ENCODE measurements at regions not wholly inside any gene's neighbourhood (a gene's known extent, or its start where the extent isn't known, plus 50 kb on each side); places are given as distances from the start of the nearest gene placed in this dataset.

DNA sequence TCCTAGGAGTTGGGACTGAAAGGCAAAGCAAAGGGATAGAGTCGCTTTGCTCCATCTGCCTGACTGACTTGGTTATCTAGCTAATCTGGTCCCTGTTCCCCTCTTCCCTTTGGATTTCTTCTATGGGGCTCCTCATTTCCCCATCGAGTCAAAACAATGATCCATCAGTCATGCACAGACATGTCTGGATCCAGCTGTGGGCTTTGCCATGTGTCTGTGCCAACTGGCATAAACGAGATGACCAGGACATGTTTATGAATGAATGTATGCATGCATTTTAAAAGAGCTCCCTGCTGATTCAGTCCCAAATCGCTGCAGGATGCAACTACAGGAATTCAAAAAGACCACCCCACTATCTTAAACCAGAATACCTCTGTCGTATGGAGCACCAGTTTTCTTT lies 122.0 kb downstream of the ARL4A start:
- Histone ChIP-seq H4K20me1 (replicated peaks; ENCODE audit: insufficient read depth) (no peaks in the 10 kb centered on the region), H3K4me2 (0 out of 2 replicates have a peak overlapping the region, but pooled peaks have one; percentile 29), H3K9me2 (ENCODE audit: insufficient read depth) (no peaks in the 10 kb centered on the region; the same call in 1 of the 2 replicates), H3K4me3 (no peak overlapping the region), H3K79me2 (replicated peaks; ENCODE audit: insufficient read depth) (no peaks in the 10 kb centered on the region), H3K27me3 (ENCODE audit: insufficient read depth) (no peaks in the 10 kb centered on the region), H2AFZ (peak overlapping the region; percentile 52; the same call in 1 of the 2 replicates), H3K27ac (ENCODE audit: low read depth) (peak overlapping the region; percentile 45; the same call in 1 of the 2 replicates), H3K36me3 (ENCODE audit: insufficient read depth) (no peaks in the 10 kb centered on the region), H3K4me1 (ENCODE audit: insufficient read depth) (peaks cover 11% of the 10 kb centered on the region), H3F3A (replicated peaks; ENCODE audit: low read depth) (no peaks in the 10 kb centered on the region)
- Mint-ChIP-seq H3K27me3 (ENCODE audit: insufficient read depth, low read depth, poor library complexity) (no peaks in the 10 kb centered on the region), H3K4me3 (no peak overlapping the region), H3K27ac (peak overlapping the region; percentile 58), H3K9me3 (peaks cover 5% of the 10 kb centered on the region; the same call in 2 of the 3 replicates), H3K4me1 (peaks cover 16% of the 10 kb centered on the region), H3K36me3 (ENCODE audit: low read depth) (peaks cover 5% of the 10 kb centered on the region; the same call in 1 of the 3 replicates)
- no peak for TF ChIP-seq EZH2 (IDR thresholded peaks at IDR 0.05; ENCODE audit: low read depth, unreplicated experiment)
- TF ChIP-seq, protein P1, sequence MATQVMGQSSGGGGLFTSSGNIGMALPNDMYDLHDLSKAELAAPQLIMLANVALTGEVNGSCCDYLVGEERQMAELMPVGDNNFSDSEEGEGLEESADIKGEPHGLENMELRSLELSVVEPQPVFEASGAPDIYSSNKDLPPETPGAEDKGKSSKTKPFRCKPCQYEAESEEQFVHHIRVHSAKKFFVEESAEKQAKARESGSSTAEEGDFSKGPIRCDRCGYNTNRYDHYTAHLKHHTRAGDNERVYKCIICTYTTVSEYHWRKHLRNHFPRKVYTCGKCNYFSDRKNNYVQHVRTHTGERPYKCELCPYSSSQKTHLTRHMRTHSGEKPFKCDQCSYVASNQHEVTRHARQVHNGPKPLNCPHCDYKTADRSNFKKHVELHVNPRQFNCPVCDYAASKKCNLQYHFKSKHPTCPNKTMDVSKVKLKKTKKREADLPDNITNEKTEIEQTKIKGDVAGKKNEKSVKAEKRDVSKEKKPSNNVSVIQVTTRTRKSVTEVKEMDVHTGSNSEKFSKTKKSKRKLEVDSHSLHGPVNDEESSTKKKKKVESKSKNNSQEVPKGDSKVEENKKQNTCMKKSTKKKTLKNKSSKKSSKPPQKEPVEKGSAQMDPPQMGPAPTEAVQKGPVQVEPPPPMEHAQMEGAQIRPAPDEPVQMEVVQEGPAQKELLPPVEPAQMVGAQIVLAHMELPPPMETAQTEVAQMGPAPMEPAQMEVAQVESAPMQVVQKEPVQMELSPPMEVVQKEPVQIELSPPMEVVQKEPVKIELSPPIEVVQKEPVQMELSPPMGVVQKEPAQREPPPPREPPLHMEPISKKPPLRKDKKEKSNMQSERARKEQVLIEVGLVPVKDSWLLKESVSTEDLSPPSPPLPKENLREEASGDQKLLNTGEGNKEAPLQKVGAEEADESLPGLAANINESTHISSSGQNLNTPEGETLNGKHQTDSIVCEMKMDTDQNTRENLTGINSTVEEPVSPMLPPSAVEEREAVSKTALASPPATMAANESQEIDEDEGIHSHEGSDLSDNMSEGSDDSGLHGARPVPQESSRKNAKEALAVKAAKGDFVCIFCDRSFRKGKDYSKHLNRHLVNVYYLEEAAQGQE (IDR thresholded peaks at IDR 0.05; ENCODE audit: unreplicated experiment): no peak
- TF ChIP-seq, protein P2, sequence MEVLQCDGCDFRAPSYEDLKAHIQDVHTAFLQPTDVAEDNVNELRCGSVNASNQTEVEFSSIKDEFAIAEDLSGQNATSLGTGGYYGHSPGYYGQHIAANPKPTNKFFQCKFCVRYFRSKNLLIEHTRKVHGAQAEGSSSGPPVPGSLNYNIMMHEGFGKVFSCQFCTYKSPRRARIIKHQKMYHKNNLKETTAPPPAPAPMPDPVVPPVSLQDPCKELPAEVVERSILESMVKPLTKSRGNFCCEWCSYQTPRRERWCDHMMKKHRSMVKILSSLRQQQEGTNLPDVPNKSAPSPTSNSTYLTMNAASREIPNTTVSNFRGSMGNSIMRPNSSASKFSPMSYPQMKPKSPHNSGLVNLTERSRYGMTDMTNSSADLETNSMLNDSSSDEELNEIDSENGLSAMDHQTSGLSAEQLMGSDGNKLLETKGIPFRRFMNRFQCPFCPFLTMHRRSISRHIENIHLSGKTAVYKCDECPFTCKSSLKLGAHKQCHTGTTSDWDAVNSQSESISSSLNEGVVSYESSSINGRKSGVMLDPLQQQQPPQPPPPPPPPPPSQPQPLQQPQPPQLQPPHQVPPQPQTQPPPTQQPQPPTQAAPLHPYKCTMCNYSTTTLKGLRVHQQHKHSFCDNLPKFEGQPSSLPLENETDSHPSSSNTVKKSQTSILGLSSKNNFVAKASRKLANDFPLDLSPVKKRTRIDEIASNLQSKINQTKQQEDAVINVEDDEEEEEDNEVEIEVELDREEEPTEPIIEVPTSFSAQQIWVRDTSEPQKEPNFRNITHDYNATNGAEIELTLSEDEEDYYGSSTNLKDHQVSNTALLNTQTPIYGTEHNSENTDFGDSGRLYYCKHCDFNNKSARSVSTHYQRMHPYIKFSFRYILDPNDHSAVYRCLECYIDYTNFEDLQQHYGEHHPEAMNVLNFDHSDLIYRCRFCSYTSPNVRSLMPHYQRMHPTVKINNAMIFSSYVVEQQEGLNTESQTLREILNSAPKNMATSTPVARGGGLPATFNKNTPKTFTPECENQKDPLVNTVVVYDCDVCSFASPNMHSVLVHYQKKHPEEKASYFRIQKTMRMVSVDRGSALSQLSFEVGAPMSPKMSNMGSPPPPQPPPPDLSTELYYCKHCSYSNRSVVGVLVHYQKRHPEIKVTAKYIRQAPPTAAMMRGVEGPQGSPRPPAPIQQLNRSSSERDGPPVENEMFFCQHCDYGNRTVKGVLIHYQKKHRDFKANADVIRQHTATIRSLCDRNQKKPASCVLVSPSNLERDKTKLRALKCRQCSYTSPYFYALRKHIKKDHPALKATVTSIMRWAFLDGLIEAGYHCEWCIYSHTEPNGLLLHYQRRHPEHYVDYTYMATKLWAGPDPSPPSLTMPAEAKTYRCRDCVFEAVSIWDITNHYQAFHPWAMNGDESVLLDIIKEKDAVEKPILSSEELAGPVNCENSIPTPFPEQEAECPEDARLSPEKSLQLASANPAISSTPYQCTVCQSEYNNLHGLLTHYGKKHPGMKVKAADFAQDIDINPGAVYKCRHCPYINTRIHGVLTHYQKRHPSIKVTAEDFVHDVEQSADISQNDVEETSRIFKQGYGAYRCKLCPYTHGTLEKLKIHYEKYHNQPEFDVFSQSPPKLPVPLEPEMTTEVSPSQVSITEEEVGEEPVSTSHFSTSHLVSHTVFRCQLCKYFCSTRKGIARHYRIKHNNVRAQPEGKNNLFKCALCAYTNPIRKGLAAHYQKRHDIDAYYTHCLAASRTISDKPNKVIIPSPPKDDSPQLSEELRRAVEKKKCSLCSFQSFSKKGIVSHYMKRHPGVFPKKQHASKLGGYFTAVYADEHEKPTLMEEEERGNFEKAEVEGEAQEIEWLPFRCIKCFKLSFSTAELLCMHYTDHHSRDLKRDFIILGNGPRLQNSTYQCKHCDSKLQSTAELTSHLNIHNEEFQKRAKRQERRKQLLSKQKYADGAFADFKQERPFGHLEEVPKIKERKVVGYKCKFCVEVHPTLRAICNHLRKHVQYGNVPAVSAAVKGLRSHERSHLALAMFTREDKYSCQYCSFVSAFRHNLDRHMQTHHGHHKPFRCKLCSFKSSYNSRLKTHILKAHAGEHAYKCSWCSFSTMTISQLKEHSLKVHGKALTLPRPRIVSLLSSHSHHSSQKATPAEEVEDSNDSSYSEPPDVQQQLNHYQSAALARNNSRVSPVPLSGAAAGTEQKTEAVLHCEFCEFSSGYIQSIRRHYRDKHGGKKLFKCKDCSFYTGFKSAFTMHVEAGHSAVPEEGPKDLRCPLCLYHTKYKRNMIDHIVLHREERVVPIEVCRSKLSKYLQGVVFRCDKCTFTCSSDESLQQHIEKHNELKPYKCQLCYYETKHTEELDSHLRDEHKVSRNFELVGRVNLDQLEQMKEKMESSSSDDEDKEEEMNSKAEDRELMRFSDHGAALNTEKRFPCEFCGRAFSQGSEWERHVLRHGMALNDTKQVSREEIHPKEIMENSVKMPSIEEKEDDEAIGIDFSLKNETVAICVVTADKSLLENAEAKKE (CRISPR knock-in tag; IDR thresholded peaks at IDR 0.05): no peak
- TF ChIP-seq ZNF331 (CRISPR knock-in tag; IDR thresholded peaks at IDR 0.05; ENCODE audit: low read depth): no peak
- TF ChIP-seq, protein P3, sequence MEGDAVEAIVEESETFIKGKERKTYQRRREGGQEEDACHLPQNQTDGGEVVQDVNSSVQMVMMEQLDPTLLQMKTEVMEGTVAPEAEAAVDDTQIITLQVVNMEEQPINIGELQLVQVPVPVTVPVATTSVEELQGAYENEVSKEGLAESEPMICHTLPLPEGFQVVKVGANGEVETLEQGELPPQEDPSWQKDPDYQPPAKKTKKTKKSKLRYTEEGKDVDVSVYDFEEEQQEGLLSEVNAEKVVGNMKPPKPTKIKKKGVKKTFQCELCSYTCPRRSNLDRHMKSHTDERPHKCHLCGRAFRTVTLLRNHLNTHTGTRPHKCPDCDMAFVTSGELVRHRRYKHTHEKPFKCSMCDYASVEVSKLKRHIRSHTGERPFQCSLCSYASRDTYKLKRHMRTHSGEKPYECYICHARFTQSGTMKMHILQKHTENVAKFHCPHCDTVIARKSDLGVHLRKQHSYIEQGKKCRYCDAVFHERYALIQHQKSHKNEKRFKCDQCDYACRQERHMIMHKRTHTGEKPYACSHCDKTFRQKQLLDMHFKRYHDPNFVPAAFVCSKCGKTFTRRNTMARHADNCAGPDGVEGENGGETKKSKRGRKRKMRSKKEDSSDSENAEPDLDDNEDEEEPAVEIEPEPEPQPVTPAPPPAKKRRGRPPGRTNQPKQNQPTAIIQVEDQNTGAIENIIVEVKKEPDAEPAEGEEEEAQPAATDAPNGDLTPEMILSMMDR (conservative IDR thresholded peaks at IDR 0.05; ENCODE audit: low read depth in 2 of 2): no peak
- no peak for TF ChIP-seq JUNB (IDR thresholded peaks at IDR 0.05; ENCODE audit: unreplicated experiment)
- TF ChIP-seq ZNF114 (CRISPR knock-in tag; IDR thresholded peaks at IDR 0.05): no peak
- no peak for TF ChIP-seq EZH2phosphoT487 (IDR thresholded peaks at IDR 0.05; ENCODE audit: unreplicated experiment)
- no peak for TF ChIP-seq POLR2AphosphoS5 (IDR thresholded peaks at IDR 0.05; ENCODE audit: low read depth)
- no peak for TF ChIP-seq CREB1 (CRISPR knock-in tag; IDR thresholded peaks at IDR 0.05; ENCODE audit: low read depth)
- no peak for TF ChIP-seq STAT1 (IDR thresholded peaks at IDR 0.05; ENCODE audit: unreplicated experiment)
- TF ChIP-seq NANOG (IDR thresholded peaks at IDR 0.05; ENCODE audit: borderline replicate concordance): no peak
- TF ChIP-seq, protein P4, sequence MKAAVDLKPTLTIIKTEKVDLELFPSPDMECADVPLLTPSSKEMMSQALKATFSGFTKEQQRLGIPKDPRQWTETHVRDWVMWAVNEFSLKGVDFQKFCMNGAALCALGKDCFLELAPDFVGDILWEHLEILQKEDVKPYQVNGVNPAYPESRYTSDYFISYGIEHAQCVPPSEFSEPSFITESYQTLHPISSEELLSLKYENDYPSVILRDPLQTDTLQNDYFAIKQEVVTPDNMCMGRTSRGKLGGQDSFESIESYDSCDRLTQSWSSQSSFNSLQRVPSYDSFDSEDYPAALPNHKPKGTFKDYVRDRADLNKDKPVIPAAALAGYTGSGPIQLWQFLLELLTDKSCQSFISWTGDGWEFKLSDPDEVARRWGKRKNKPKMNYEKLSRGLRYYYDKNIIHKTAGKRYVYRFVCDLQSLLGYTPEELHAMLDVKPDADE (IDR thresholded peaks at IDR 0.05): no peak
- no peak for DNase-seq (ENCODE audit: low spot score)
- no peak for ATAC-seq

All from GM23338 (cell line).